Lower lobe of right lung (tissue), 2 donors: ENCODE measurements at regions not wholly inside any gene's neighbourhood (a gene's known extent, or its start where the extent isn't known, plus 50 kb on each side); places are given as distances from the start of the nearest gene placed in this dataset.

Source experiments
- ATAC-seq, 2 donors: fragments of 200-7000 bp; cut with Tn5 transposase; one replicate each; pipeline ENCODE4 v1.9.1; 2020 to 2022; ENCODE audit warnings: mild to moderate bottlenecking in 2 of 2, moderate library complexity in 2 of 2
- DNase-seq: peaks from one replicate; pipeline ENCODE4 v3.0.0-alpha.2; 2020
- H3K27ac ChIP-seq: fragments of 200-600 bp; one replicate; pipeline ENCODE4 v1.8.0; 2022
- H3K27me3 ChIP-seq: fragments of 200-600 bp; one replicate; pipeline ENCODE4 v1.8.0; 2022; ENCODE audit warnings: low read depth
- H3K36me3 ChIP-seq: fragments of 200-600 bp; one replicate; pipeline ENCODE4 v1.8.0; 2022; ENCODE audit warnings: mild to moderate bottlenecking
- H3K4me1 ChIP-seq: fragments of 200-600 bp; one replicate; pipeline ENCODE4 v1.8.0; 2022
- H3K4me3 ChIP-seq: fragments of 200-600 bp; one replicate; pipeline ENCODE4 v1.8.0; 2022; ENCODE audit warnings: mild to moderate bottlenecking
- H3K9me3 ChIP-seq: fragments of 200-600 bp; one replicate; pipeline ENCODE4 v1.8.0; 2022
- intact Hi-C: fragments of 100-400 bp; cut with DNase I; formaldehyde crosslinking; loops from one replicate; pipeline ENCODE4 v1.11.0; 2022
- TF ChIP-seq, protein P1 (sequence below): fragments of 200-600 bp; IDR thresholded peaks from one replicate; pipeline ENCODE4 v1.8.0; 2022; ENCODE audit warnings: antibody characterized with exemption, mild to moderate bottlenecking
- donor health status: DM: no; HTN: yes; CAD: no; lungs with severe emphysema.

DNA sequence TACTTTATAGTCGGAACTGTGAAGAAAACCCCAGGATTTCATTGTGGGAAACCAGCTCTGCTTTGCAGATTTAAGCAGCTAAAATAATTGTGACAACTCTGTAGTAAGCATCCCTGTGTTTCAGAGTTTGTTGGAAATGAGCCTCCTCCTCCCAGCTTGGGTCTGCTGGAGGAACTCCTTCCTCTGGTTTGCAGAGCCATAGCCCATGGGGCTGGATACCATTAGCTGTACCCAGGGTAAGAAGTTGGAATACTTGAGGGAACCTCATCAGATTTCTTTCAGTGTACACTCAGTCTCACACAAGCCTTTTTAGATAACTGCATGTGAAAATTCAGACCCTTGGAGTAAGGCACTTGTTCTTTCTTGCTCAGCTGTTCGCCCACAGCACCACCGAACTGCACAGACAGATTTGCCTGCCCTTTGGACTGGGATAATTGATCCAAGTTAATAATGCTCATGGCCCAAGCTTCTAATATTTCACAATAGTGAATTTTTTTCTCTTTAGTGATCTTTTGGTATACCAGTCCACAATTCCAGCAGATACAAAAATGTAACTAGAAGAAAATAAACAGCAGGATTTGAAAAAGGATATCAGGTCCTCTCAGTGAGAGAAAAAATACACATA lies 467.4 kb upstream of the FZD8 start:
- intact Hi-C loops: no loop called here
- Histone ChIP-seq H3K27me3 (no peaks in the 10 kb centered on the region), H3K9me3 (no peaks in the 10 kb centered on the region), H3K4me3 (no peak overlapping the region), H3K27ac (no peak overlapping the region), H3K4me1 (no peaks in the 10 kb centered on the region), H3K36me3 (no peaks in the 10 kb centered on the region)
- ATAC-seq: peak in 1 of 2 donors; percentile 40
- TF ChIP-seq, protein P1, sequence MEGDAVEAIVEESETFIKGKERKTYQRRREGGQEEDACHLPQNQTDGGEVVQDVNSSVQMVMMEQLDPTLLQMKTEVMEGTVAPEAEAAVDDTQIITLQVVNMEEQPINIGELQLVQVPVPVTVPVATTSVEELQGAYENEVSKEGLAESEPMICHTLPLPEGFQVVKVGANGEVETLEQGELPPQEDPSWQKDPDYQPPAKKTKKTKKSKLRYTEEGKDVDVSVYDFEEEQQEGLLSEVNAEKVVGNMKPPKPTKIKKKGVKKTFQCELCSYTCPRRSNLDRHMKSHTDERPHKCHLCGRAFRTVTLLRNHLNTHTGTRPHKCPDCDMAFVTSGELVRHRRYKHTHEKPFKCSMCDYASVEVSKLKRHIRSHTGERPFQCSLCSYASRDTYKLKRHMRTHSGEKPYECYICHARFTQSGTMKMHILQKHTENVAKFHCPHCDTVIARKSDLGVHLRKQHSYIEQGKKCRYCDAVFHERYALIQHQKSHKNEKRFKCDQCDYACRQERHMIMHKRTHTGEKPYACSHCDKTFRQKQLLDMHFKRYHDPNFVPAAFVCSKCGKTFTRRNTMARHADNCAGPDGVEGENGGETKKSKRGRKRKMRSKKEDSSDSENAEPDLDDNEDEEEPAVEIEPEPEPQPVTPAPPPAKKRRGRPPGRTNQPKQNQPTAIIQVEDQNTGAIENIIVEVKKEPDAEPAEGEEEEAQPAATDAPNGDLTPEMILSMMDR: no peak
- DNase-seq: no peak

DNA sequence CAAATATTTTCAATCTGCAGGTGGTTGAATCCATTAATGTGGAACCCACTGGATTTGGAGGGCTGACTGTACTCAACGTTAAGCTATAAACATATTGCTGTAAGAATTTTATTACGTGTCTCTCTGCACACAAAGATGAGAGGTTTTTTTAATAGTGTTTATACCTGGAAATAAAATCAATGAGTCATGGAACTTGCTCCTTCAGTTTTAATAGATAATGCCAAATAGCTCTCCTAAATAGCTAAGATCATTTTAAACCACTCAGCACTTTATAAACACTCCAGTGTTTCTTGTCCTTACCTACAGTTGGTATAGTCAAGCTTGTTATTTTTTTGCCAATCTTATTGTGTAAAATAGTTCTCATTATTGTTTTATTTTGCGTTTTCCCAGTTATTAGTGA lies 455.6 kb upstream of the FZD8 start:
- Histone ChIP-seq H3K27ac (no peak overlapping the region), H3K27me3 (no peaks in the 10 kb centered on the region), H3K4me1 (no peaks in the 10 kb centered on the region), H3K9me3 (no peaks in the 10 kb centered on the region), H3K4me3 (no peak overlapping the region), H3K36me3 (no peaks in the 10 kb centered on the region)
- TF ChIP-seq, protein P1: no peak
- intact Hi-C loops: no loop called here
- peak in 1 of 2 donors; percentile 82 for ATAC-seq
- DNase-seq: no peak

- TF ChIP-seq, protein P1: no peak
- no peak overlapping the region for H3K27ac ChIP-seq
- H3K4me3 ChIP-seq: no peak overlapping the region
- H3K36me3 ChIP-seq: no peaks in the 10 kb centered on the region
- no peaks in the 10 kb centered on the region for H3K9me3 ChIP-seq
- no peaks in the 10 kb centered on the region for H3K27me3 ChIP-seq
- H3K4me1 ChIP-seq: no peaks in the 10 kb centered on the region
- DNase-seq (no peak), ATAC-seq (no peak)
- intact Hi-C loops: no loop called here
These were observed 454.5 kb upstream of the FZD8 start for GRCh38 chr10:36096576-36096975.

DNA sequence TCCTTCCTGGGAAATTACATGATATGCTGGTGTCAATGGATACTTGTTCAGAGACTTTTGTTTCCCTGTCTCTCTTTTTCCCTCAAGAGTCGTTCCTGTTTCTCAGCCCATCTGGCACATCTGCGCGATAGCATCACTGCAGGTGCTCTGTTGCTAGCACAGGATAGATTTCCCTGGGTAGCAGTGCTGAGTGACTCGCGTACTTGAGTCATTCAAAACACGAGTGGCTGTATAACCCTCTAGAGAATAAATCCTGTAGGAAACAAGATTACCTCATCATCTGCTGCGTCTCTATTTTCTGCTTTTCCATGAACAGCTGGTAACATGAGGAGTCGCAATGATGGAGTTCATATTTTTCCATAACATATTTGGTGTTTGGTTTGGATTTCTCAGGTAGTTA lies 452.0 kb upstream of the FZD8 start:
- ATAC-seq (no peak), DNase-seq (no peak)
- H3K36me3 ChIP-seq: no peaks in the 10 kb centered on the region
- H3K27me3 ChIP-seq: no peaks in the 10 kb centered on the region
- TF ChIP-seq, protein P1: no peak
- H3K4me3 ChIP-seq: no peak overlapping the region
- H3K27ac ChIP-seq: no peak overlapping the region
- intact Hi-C loops: no loop called here
- no peaks in the 10 kb centered on the region for H3K9me3 ChIP-seq
- no peaks in the 10 kb centered on the region for H3K4me1 ChIP-seq

- intact Hi-C loops: no loop called here
- no peaks in the 10 kb centered on the region for H3K27me3 ChIP-seq
- TF ChIP-seq, protein P1: no peak
These were observed 450.0 kb upstream of the FZD8 start for GRCh38 chr10:36092116-36092515.

GRCh38 chr10:36091007-36091406 lies 448.9 kb upstream of the FZD8 start:
- ATAC-seq (no peak), DNase-seq (no peak)
- Histone ChIP-seq H3K27ac (no peak overlapping the region), H3K27me3 (no peaks in the 10 kb centered on the region), H3K4me1 (no peaks in the 10 kb centered on the region), H3K4me3 (no peak overlapping the region), H3K36me3 (no peaks in the 10 kb centered on the region), H3K9me3 (no peaks in the 10 kb centered on the region)
- intact Hi-C loops: no loop called here
- TF ChIP-seq, protein P1: no peak

More at GRCh38 chr10:36092116-36092515, 450.0 kb upstream of the FZD8 start:
- Histone ChIP-seq H3K36me3 (no peaks in the 10 kb centered on the region), H3K4me1 (no peaks in the 10 kb centered on the region), H3K4me3 (no peak overlapping the region), H3K27ac (no peak overlapping the region), H3K9me3 (no peaks in the 10 kb centered on the region)
- no peak for ATAC-seq
- DNase-seq: no peak
